IMR-90 (cell line): ENCODE measurements at regions not wholly inside any gene's neighbourhood (a gene's known extent, or its start where the extent isn't known, plus 50 kb on each side); places are given as distances from the start of the nearest gene placed in this dataset.

Experiments
- CEBPB ChIP-seq: IDR thresholded peaks from 2 replicates; pipeline ENCODE4 v1.6.1; 2012; ENCODE audit warnings: low read depth, low read length, improper control_type of control experiment
- CTCF ChIP-seq: conservative IDR thresholded peaks from 2 replicates; pipeline ENCODE4 v1.5.1; 2012; ENCODE audit warnings: mild to moderate bottlenecking, low read depth, low read length, improper control_type of control experiment
- POLR2A ChIP-seq: IDR thresholded peaks from 2 replicates; pipeline ENCODE4 v1.6.1; 2012; ENCODE audit warnings: mild to moderate bottlenecking, low read depth, low read length
- RFX5 ChIP-seq: IDR thresholded peaks from 2 replicates; pipeline ENCODE4 v1.8.0; 2012; ENCODE audit warnings: low read depth, mild to moderate bottlenecking, low read length, moderate library complexity
- USF2 ChIP-seq: fragments of 150-350 bp; IDR thresholded peaks from 2 replicates; pipeline ENCODE4 v1.6.1; 2017; ENCODE audit warnings: mild to moderate bottlenecking, antibody characterized with exemption, low read length, low read depth

- no peak for TF ChIP-seq RFX5
- peak; percentile 85 for TF ChIP-seq CEBPB
- TF ChIP-seq CTCF = no peak
- no peak for TF ChIP-seq USF2
- TF ChIP-seq POLR2A = no peak
Observed at GRCh38 chr18:68449292-68449691, 265.6 kb downstream of the TMX3 start.
